CD14-positive monocyte (primary cell): ENCODE measurements at regions not wholly inside any gene's neighbourhood (a gene's known extent, or its start where the extent isn't known, plus 50 kb on each side); places are given as distances from the start of the nearest gene placed in this dataset.
"Not testable (repeated sequence)": the region's sequence is repeated elsewhere in the genome, so short reads cannot be mapped to it uniquely, and the experiment has no call there.

ENCODE experiments used
- DNase-seq, 3 donors: peaks; one replicate each; pipeline ENCODE4 v3.0.0-alpha.2; 2011 to 2022
- H2AFZ ChIP-seq: 2 replicates; pipeline ENCODE4 v1.6.0; 2012; ENCODE audit warnings: mild to moderate bottlenecking, low read depth, low read length, inconsistent platforms; ENCODE audit not compliant: insufficient read depth, poor library complexity, severe bottlenecking
- H3K27ac ChIP-seq, 2 donors: 1 replicate in 1 of 2; 2 replicates in 1 of 2; pipeline ENCODE4 v1.5.1; 2012 to 2013; ENCODE audit warnings: low read length in 2 of 2, control low read depth in 1 of 2, inconsistent platforms in 1 of 2, low read depth in 1 of 2, mild to moderate bottlenecking in 1 of 2
- H3K27me3 ChIP-seq, 2 donors: one replicate each; pipeline versions ENCODE4 v1.6.0 to v1.6.1; 2011 to 2013; ENCODE audit warnings: low read length in 2 of 2; ENCODE audit not compliant: control insufficient read depth in 2 of 2, insufficient read depth in 2 of 2
- H3K36me3 ChIP-seq, 2 donors: replicated peaks in 1 of 2; 1 replicate in 1 of 2; 2 replicates in 1 of 2; pipeline versions ENCODE4 v1.5.1 to v1.6.1; 2012 to 2013; ENCODE audit warnings: low read length in 2 of 2, control low read depth in 1 of 2, inconsistent platforms in 1 of 2, mild to moderate bottlenecking in 1 of 2; ENCODE audit not compliant: insufficient read depth in 2 of 2, control insufficient read depth in 1 of 2
- H3K4me1 ChIP-seq, 2 donors: 1 replicate in 1 of 2; 2 replicates in 1 of 2; pipeline versions ENCODE4 v1.5.1 to v1.6.1; 2012 to 2013; ENCODE audit warnings: low read length in 2 of 2, control low read depth in 1 of 2, inconsistent platforms in 1 of 2, mild to moderate bottlenecking in 1 of 2, moderate library complexity in 1 of 2; ENCODE audit not compliant: insufficient read depth in 2 of 2, control insufficient read depth in 1 of 2
- H3K4me2 ChIP-seq: replicated peaks from 2 replicates; pipeline ENCODE3; 2012; ENCODE audit warnings: low read length, moderate library complexity, mild to moderate bottlenecking; ENCODE audit not compliant: poor library complexity, severe bottlenecking; ENCODE audit errors: extremely low read depth
- H3K4me3 ChIP-seq, 3 experiments: fragments of 200-600 bp in 1 of 3; sonication (generic) in 1 of 3; replicated peaks in 1 of 3; 1 replicate in 2 of 3; 2 replicates in 1 of 3; pipeline ENCODE4 v1.5.1; 2011 to 2013; ENCODE audit warnings: low read length in 3 of 3, mild to moderate bottlenecking in 3 of 3, control low read depth in 2 of 3, low read depth in 2 of 3, inconsistent platforms in 1 of 3, moderate library complexity in 1 of 3
- H3K79me2 ChIP-seq: 2 replicates; pipeline ENCODE4 v1.6.0; 2012; ENCODE audit warnings: mild to moderate bottlenecking, control low read depth, inconsistent platforms, low read length, moderate library complexity; ENCODE audit not compliant: insufficient read depth
- H3K9ac ChIP-seq: 2 replicates; pipeline ENCODE4 v1.6.0; 2017; ENCODE audit warnings: low read length, mild to moderate bottlenecking; ENCODE audit not compliant: insufficient read depth, poor library complexity, severe bottlenecking
- H3K9me3 ChIP-seq, 2 donors: replicated peaks in 1 of 2; 1 replicate in 1 of 2; 2 replicates in 1 of 2; pipeline versions ENCODE4 v1.5.1 to v1.6.1; 2012 to 2013; ENCODE audit warnings: low read length in 2 of 2, control low read depth in 1 of 2; ENCODE audit not compliant: control insufficient read depth in 1 of 2, insufficient read depth in 1 of 2
- H4K20me1 ChIP-seq: 2 replicates; pipeline ENCODE4 v1.6.0; 2012; ENCODE audit warnings: mild to moderate bottlenecking, low read length, control low read depth, moderate library complexity; ENCODE audit not compliant: insufficient read depth
- H3K27ac Mint-ChIP-seq, 7 donors: one replicate each; pipeline ENCODE4 v1.8.0; 2020; ENCODE audit warnings: mild to moderate bottlenecking in 7 of 7, mixed read lengths in 7 of 7, moderate library complexity in 6 of 7, inconsistent platforms in 2 of 7
- H3K27me3 Mint-ChIP-seq, 3 donors: one replicate each; pipeline ENCODE4 v1.8.0; 2021 to 2022; ENCODE audit warnings: low read depth in 3 of 3, mild to moderate bottlenecking in 3 of 3, mixed read lengths in 3 of 3, moderate library complexity in 3 of 3, inconsistent platforms in 1 of 3
- H3K36me3 Mint-ChIP-seq, 2 donors: one replicate each; pipeline ENCODE4 v1.8.0; 2020; ENCODE audit warnings: mixed read lengths in 2 of 2, inconsistent platforms in 1 of 2, mild to moderate bottlenecking in 1 of 2
- H3K4me1 Mint-ChIP-seq: one replicate; pipeline ENCODE4 v1.8.0; 2020; ENCODE audit warnings: mild to moderate bottlenecking, mixed read lengths
- H3K4me3 Mint-ChIP-seq, 2 donors: one replicate each; pipeline ENCODE4 v1.8.0; 2020; ENCODE audit warnings: mild to moderate bottlenecking in 2 of 2, mixed read lengths in 2 of 2, moderate library complexity in 1 of 2
- H3K9me3 Mint-ChIP-seq, 7 donors: one replicate each; pipeline ENCODE4 v1.8.0; 2020 to 2022; ENCODE audit warnings: mixed read lengths in 7 of 7, mild to moderate bottlenecking in 6 of 7, moderate library complexity in 6 of 7, inconsistent platforms in 2 of 7
- WGBS: methylation state at CpG from one replicate; pipeline ENCODE4 v1.1.5; 2013; ENCODE audit warnings: missing lambda C conversion rate; ENCODE audit not compliant: insufficient coverage; 5-methylcytosine and 5-hydroxymethylcytosine counted together
- intact Hi-C, 2 donors: fragments of 100-400 bp; cut with micrococcal nuclease; formaldehyde crosslinking; loops; one replicate each; pipeline versions ENCODE4 v1.15.0 to v1.15.1; 2023

GRCh38 chr1:850318-850717 lies 73.4 kb upstream of the SAMD11 start:
- H3K4me3 ChIP-seq, H3K27me3 ChIP-seq, H3K9ac ChIP-seq, H3K4me1 ChIP-seq, H3K27ac ChIP-seq, H2AFZ ChIP-seq, H3K36me3 ChIP-seq, H3K9me3 Mint-ChIP-seq, H3K4me1 Mint-ChIP-seq, intact Hi-C loops, H4K20me1 ChIP-seq, DNase-seq, H3K27me3 Mint-ChIP-seq, H3K4me3 Mint-ChIP-seq, H3K4me2 ChIP-seq, H3K27ac Mint-ChIP-seq, H3K9me3 ChIP-seq, H3K79me2 ChIP-seq: not testable (repeated sequence)
- H3K36me3 Mint-ChIP-seq, result peaks cover 12 to 22% of the 10 kb centered on the region in 2 donors
- WGBS, result no CpG with 5 or more reads among the region's 4 CpGs

- H3K9ac ChIP-seq, H3K4me2 ChIP-seq, H3K27ac ChIP-seq, intact Hi-C loops, DNase-seq, H3K27ac Mint-ChIP-seq, H3K27me3 ChIP-seq, H3K36me3 ChIP-seq, H3K4me3 Mint-ChIP-seq, H3K4me1 ChIP-seq, H4K20me1 ChIP-seq, H3K79me2 ChIP-seq, H3K4me3 ChIP-seq, H3K27me3 Mint-ChIP-seq, H2AFZ ChIP-seq, H3K9me3 ChIP-seq, H3K9me3 Mint-ChIP-seq, H3K4me1 Mint-ChIP-seq: not testable (repeated sequence)
- no CpG with 5 or more reads among the region's 17 CpGs for WGBS
- H3K36me3 Mint-ChIP-seq, result peaks cover 14 to 23% of the 10 kb centered on the region in 2 donors
These were observed 72.3 kb upstream of the SAMD11 start for GRCh38 chr1:851398-851797.

- 44% methylated on average over 6 of the region's 9 CpGs for WGBS
- H3K27ac Mint-ChIP-seq, H3K9ac ChIP-seq, H3K4me2 ChIP-seq, H3K27me3 ChIP-seq, H3K36me3 ChIP-seq, H3K4me3 Mint-ChIP-seq, H4K20me1 ChIP-seq, H3K9me3 Mint-ChIP-seq, H3K9me3 ChIP-seq, H3K4me3 ChIP-seq, DNase-seq, H3K4me1 ChIP-seq, H3K4me1 Mint-ChIP-seq, H3K79me2 ChIP-seq, H3K27me3 Mint-ChIP-seq, H3K27ac ChIP-seq, H2AFZ ChIP-seq, intact Hi-C loops: not testable (repeated sequence)
- peaks cover 14 to 23% of the 10 kb centered on the region in 2 donors for H3K36me3 Mint-ChIP-seq
These were observed 71.9 kb upstream of the SAMD11 start for GRCh38 chr1:851841-852240.

GRCh38 chr1:855202-855981 lies 68.3 kb upstream of the SAMD11 start:
- H3K36me3 ChIP-seq, H3K9ac ChIP-seq, H3K4me3 ChIP-seq, H3K27me3 ChIP-seq, H3K4me3 Mint-ChIP-seq, DNase-seq, H3K4me1 ChIP-seq, H4K20me1 ChIP-seq, H3K79me2 ChIP-seq, H3K27ac Mint-ChIP-seq, H3K9me3 ChIP-seq, H3K4me2 ChIP-seq, H2AFZ ChIP-seq, H3K27ac ChIP-seq, H3K9me3 Mint-ChIP-seq, intact Hi-C loops: not testable (repeated sequence)
- H3K36me3 Mint-ChIP-seq, result peaks cover 14 to 20% of the 10 kb centered on the region in 2 donors
- peaks cover 13% of the 10 kb centered on the region for H3K4me1 Mint-ChIP-seq
- peaks cover 3 to 12% (median 10%) of the 10 kb centered on the region in 3 donors for H3K27me3 Mint-ChIP-seq
- 98% methylated on average over 6 of the region's 16 CpGs for WGBS
